ENCODE measurements at regions not wholly inside any gene's neighbourhood (a gene's known extent, or its start where the extent isn't known, plus 50 kb on each side); places are given as distances from the start of the nearest gene placed in this dataset.

DNA sequence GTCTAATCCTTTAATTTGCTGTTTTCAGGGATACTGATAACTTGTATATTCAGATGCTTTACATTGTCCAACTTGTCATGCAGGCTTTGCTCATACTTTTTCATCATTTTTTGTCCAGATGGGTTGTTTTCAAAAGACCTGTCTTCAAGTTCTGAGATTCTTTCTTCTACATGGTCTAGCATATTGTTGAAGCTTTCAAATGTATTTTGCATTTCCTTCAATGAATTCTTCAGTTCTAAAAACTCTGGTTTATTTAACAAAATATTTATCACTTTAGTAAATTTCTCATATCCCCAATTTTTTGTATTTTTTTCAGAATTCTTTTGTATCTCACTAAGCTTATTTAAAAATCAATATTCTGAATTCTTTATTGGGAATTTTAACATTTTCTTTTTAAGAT, 388.3 kb upstream of the IL12A start:
- TF ChIP-seq POLR2A (IDR thresholded peaks at IDR 0.05; ENCODE audit: low read length), result no peak
- no peak for TF ChIP-seq GATA1 (IDR thresholded peaks at IDR 0.05; ENCODE audit: low read depth, low read length)

Measured in erythroblast (primary cell).